Fibroblast of pulmonary artery (primary cell): ENCODE measurements at regions not wholly inside any gene's neighbourhood (a gene's known extent, or its start where the extent isn't known, plus 50 kb on each side); places are given as distances from the start of the nearest gene placed in this dataset.
"Not testable (repeated sequence)": the region's sequence is repeated elsewhere in the genome, so short reads cannot be mapped to it uniquely, and the experiment has no call there.

Experiments
- DNase-seq: peaks from one replicate; pipeline ENCODE4 v3.0.0-alpha.2; 2010; ENCODE audit warnings: low read depth
- H3K4me3 ChIP-seq: replicated peaks from 2 replicates; pipeline ENCODE4 v1.5.1; 2011; ENCODE audit warnings: low read depth, mild to moderate bottlenecking, control low read depth, low read length, moderate library complexity
- TF ChIP-seq, protein P1 (sequence below): IDR thresholded peaks from 2 replicates; pipeline ENCODE4 v1.5.1; 2011; ENCODE audit warnings: mild to moderate bottlenecking, control low read depth, low read length, inconsistent platforms; ENCODE audit errors: missing control alignments

DNA sequence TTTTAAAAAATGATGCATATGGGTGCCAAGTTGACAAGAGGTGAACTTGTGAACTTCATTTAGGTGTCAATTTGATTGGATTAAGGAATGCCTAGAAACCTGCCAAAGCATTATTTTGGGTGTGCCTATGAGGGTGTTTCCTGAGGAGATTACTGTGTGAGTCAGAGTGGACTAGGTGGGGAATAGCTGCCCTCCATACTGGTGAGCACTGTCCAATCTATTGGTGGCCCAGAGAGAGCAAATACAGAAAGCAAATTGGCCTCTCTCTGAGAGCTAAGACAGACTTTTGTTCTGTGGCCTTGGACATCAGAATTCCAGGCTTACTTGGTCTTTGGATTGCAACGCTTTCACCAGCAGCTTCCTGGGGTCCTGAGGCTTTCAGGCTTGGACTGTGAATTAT is 388.0 kb downstream of the SUCLG1 start:
- no peak for DNase-seq

DNA sequence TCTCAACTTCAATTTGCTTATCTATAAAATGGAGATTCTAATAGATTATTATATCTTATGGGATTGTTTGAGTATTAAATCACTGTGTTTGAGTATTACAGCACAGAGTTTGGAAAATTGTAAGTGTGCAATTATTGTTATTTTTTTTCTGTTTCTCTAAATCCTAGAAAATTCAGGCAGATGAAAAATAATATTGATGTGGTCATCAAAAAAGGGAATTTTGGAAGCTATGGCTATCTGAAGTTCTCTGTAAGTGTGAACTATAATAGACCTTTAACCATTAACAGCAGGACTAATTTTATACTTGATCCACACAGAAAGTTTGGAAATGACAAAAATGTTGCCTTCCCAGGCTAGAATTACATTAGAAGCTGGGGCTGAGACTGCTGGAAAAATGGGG is 393.2 kb downstream of the SUCLG1 start:
- no peak overlapping the region for H3K4me3 ChIP-seq
- DNase-seq, result no peak
- TF ChIP-seq, protein P1, sequence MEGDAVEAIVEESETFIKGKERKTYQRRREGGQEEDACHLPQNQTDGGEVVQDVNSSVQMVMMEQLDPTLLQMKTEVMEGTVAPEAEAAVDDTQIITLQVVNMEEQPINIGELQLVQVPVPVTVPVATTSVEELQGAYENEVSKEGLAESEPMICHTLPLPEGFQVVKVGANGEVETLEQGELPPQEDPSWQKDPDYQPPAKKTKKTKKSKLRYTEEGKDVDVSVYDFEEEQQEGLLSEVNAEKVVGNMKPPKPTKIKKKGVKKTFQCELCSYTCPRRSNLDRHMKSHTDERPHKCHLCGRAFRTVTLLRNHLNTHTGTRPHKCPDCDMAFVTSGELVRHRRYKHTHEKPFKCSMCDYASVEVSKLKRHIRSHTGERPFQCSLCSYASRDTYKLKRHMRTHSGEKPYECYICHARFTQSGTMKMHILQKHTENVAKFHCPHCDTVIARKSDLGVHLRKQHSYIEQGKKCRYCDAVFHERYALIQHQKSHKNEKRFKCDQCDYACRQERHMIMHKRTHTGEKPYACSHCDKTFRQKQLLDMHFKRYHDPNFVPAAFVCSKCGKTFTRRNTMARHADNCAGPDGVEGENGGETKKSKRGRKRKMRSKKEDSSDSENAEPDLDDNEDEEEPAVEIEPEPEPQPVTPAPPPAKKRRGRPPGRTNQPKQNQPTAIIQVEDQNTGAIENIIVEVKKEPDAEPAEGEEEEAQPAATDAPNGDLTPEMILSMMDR, result no peak

More for the DNA sequence above, 388.0 kb downstream of the SUCLG1 start:
- TF ChIP-seq, protein P1, result no peak
- no peak overlapping the region for H3K4me3 ChIP-seq

DNA sequence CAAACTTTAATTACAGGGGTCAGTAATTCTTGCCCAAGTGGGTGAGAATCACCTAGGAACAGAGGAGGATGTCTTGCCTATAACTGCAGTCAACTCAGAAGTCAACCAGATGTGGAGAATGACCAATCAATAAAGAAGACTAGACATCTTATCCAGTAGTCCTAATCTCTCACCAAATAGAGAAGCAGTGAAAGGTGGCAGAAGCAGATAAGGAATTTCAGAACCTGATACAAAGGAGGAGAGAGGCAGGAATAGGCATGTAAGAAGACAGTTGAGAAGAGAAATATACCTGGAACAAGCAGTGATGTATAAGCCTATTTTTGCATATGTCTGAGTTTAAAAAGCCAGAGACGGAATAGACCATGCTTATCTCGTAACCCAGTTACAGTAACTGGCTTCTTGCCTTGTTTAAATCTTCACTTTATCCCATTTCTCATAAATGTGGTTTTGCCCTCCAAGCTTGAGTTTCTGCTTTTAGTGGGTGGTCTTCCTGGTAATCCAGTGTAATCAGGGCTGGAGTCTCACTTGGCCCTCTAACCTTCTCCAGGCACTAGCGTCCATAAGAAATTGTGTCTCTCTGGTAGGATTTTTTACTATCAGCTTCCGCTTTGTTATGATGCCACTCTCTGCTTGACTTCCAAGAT is 401.0 kb downstream of the SUCLG1 start:
- no peak overlapping the region for H3K4me3 ChIP-seq
- TF ChIP-seq, protein P1, result no peak
- DNase-seq, result no peak

DNA sequence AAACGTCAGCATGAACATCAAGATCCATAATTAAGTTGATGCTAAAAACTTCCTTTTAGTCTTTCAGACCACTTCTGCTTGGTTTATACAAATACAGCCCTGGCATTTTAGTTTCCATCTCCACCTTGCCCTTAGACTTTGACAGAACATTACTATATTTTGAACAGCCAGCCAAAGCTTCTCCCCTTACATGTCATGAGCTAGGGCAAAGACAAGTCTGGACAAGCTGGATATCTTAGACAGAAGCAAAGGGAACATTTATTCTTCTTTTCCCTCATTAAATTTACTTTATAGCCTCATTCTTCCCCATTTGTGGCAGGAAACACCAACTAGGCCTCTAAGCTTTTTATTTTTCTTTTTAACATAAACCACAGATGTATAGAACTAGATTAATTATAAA is 403.3 kb downstream of the SUCLG1 start:
- TF ChIP-seq, protein P1, result no peak
- no peak overlapping the region for H3K4me3 ChIP-seq
- DNase-seq, result no peak

DNA sequence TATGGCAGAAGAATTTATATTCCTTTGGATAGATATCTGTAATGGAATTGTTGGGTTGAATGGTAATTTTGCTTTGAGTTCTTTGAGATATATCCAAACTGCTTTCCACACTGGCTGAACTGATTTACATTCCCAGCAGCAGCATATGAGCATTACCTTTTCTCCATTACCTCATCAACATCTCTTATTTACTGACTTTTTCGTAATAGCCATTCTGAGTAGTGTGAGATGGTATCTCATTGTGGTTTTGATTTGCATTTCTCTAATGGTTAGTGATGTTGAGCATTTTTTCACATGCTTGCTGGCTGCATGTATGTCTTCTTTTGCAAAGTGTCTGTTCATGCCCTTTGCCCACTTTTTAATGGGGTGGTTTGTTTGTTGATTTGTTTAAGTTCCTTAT is 404.5 kb downstream of the SUCLG1 start:
- not testable (repeated sequence) for DNase-seq, H3K4me3 ChIP-seq

DNA sequence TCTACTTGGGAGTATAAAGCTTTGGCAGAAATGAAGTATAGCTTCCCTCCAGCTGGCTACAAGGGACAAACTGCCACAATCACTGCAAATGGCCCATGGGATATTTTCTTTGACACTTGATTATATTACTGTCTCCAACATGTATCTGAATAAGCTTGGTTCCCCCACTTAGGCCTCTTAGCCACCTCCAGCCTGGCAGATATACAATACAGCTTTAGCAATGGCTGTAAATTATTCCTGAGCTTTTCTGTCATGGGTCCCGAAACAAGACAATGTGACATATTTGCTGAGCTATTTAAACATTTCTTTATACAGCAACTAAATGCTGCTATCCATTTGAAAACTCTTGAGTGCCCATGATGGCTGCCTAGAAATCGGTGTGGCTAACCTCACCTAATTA is 406.2 kb downstream of the SUCLG1 start:
- H3K4me3 ChIP-seq, result no peak overlapping the region
- TF ChIP-seq, protein P1, result no peak
- no peak for DNase-seq

DNA sequence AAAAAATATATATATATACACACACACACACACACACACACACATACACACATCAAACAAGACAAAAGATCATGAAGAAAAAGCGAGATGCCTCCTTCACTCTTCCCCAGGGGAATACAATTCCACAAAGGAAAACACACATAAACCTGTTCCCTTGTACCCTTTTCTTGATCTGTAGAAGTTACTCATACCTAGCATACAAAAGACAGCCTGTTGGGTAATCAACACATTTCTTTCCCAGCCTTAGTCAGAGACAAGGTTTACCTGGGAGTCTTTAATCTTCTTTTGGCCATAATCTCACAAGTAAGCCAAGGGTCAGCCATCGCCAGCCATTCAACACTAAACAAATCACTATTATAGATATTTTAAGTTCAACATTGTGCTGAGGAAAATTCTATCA is 407.0 kb downstream of the SUCLG1 start:
- DNase-seq, result no peak
- TF ChIP-seq, protein P1, result no peak
- no peak overlapping the region for H3K4me3 ChIP-seq

DNA sequence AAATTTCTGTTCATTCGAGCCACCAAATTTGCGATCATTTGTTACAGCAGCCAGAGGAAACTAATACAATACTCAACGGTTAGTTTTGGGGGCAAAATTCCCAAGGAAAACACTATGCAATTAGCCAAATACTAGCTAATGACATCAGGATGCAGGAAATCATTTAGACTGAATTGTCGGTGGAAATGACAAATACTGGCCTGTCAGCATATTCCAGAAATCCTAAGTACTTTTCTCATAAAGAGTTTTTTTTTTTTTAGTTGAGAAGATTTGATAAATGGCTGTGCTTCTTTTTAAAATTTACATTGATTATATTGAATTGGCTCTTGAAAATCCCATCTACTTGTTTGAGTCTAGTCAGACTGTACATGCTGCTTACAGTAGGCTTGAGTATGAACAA is 410.1 kb downstream of the SUCLG1 start:
- TF ChIP-seq, protein P1, result no peak
- H3K4me3 ChIP-seq, result no peak overlapping the region
- DNase-seq, result no peak
